Liver (tissue), 8 donors: ENCODE measurements at regions not wholly inside any gene's neighbourhood (a gene's known extent, or its start where the extent isn't known, plus 50 kb on each side); places are given as distances from the start of the nearest gene placed in this dataset.
"Not testable (repeated sequence)": the region's sequence is repeated elsewhere in the genome, so short reads cannot be mapped to it uniquely, and the experiment has no call there.

Experiments used
- DNase-seq: peaks from one replicate; pipeline ENCODE4 v3.0.0-alpha.2; 2017; ENCODE audit warnings: low spot score
- H3K27ac ChIP-seq, 2 donors: one replicate each; pipeline ENCODE4 v1.7.0; 2013; ENCODE audit warnings: inconsistent platforms in 2 of 2, low read length in 2 of 2, control low read depth in 1 of 2, low read depth in 1 of 2, mild to moderate bottlenecking in 1 of 2
- H3K27me3 ChIP-seq, 4 donors: one replicate each; pipeline versions ENCODE4 v1.6.1 to v1.7.0; 2013; ENCODE audit warnings: low read length in 3 of 4, inconsistent platforms in 1 of 4, mild to moderate bottlenecking in 1 of 4, moderate library complexity in 1 of 4; ENCODE audit not compliant: control insufficient read depth in 4 of 4, insufficient read depth in 4 of 4
- H3K36me3 ChIP-seq, 4 donors: one replicate each; pipeline versions ENCODE4 v1.6.1 to v1.7.0; 2013; ENCODE audit warnings: low read length in 3 of 4, mild to moderate bottlenecking in 3 of 4, low read depth in 1 of 4, moderate library complexity in 1 of 4; ENCODE audit not compliant: control insufficient read depth in 4 of 4, insufficient read depth in 3 of 4
- H3K4me1 ChIP-seq, 4 donors: one replicate each; pipeline versions ENCODE4 v1.6.1 to v1.7.0; 2013; ENCODE audit warnings: low read length in 3 of 4, mild to moderate bottlenecking in 3 of 4, moderate library complexity in 1 of 4; ENCODE audit not compliant: control insufficient read depth in 4 of 4, insufficient read depth in 4 of 4
- H3K4me3 ChIP-seq, 3 donors: one replicate each; pipeline versions ENCODE4 v1.6.1 to v1.7.0; 2013; ENCODE audit warnings: low read length in 3 of 3, control low read depth in 1 of 3, low read depth in 1 of 3, mild to moderate bottlenecking in 1 of 3
- H3K9ac ChIP-seq, 2 donors: one replicate each; pipeline ENCODE4 v1.7.0; 2013; ENCODE audit warnings: low read length in 2 of 2, mild to moderate bottlenecking in 2 of 2, moderate library complexity in 2 of 2, control low read depth in 1 of 2, low read depth in 1 of 2
- H3K9me3 ChIP-seq, 4 donors: one replicate each; pipeline versions ENCODE4 v1.6.1 to v1.7.0; 2013; ENCODE audit warnings: low read length in 3 of 4; ENCODE audit not compliant: control insufficient read depth in 4 of 4
- ATF3 ChIP-seq: IDR thresholded peaks from 2 replicates; pipeline ENCODE4 v1.6.1; 2016; ENCODE audit warnings: antibody characterized with exemption
- EGR1 ChIP-seq, 2 donors: IDR thresholded peaks; 2 replicates each; pipeline ENCODE4 v1.6.1; 2016 to 2018; ENCODE audit warnings: antibody characterized with exemption in 2 of 2, low read depth in 2 of 2
- FOXA1 ChIP-seq: IDR thresholded peaks from 2 replicates; pipeline ENCODE4 v1.6.1; 2016; ENCODE audit warnings: antibody characterized with exemption
- FOXA2 ChIP-seq: IDR thresholded peaks from 2 replicates; pipeline ENCODE4 v1.6.1; 2016; ENCODE audit warnings: antibody characterized with exemption
- GABPA ChIP-seq, 2 donors: IDR thresholded peaks in 1 of 2; conservative IDR thresholded peaks in 1 of 2; 2 replicates each; pipeline ENCODE4 v1.6.1; 2016; ENCODE audit warnings: antibody characterized with exemption in 2 of 2, mild to moderate bottlenecking in 1 of 2, moderate library complexity in 1 of 2
- HNF4A ChIP-seq, 2 donors: conservative IDR thresholded peaks; 2 replicates each; pipeline ENCODE4 v1.6.1; 2016; ENCODE audit warnings: antibody characterized with exemption in 2 of 2, mild to moderate bottlenecking in 2 of 2
- HNF4G ChIP-seq: IDR thresholded peaks from 2 replicates; pipeline ENCODE4 v1.6.1; 2016; ENCODE audit warnings: antibody characterized with exemption
- JUND ChIP-seq, 2 donors: IDR thresholded peaks; 2 replicates each; pipeline ENCODE4 v1.6.1; 2016; ENCODE audit warnings: antibody characterized with exemption in 2 of 2
- MAX ChIP-seq: IDR thresholded peaks from 2 replicates; pipeline ENCODE4 v1.6.1; 2016; ENCODE audit warnings: antibody characterized with exemption
- NR2F2 ChIP-seq: IDR thresholded peaks from 2 replicates; pipeline ENCODE4 v1.6.1; 2016; ENCODE audit warnings: antibody characterized with exemption
- RAD21 ChIP-seq, 2 donors: IDR thresholded peaks; 2 replicates each; pipeline ENCODE4 v1.6.1; 2016; ENCODE audit warnings: antibody characterized with exemption in 2 of 2, mild to moderate bottlenecking in 2 of 2
- RXRA ChIP-seq, 2 donors: IDR thresholded peaks; 2 replicates each; pipeline ENCODE4 v1.6.1; 2017 to 2018; ENCODE audit warnings: antibody characterized with exemption in 2 of 2, mild to moderate bottlenecking in 1 of 2
- SP1 ChIP-seq: IDR thresholded peaks from 2 replicates; pipeline ENCODE4 v1.6.1; 2018; ENCODE audit warnings: antibody characterized with exemption, mild to moderate bottlenecking
- TAF1 ChIP-seq: conservative IDR thresholded peaks from 2 replicates; pipeline ENCODE4 v1.6.1; 2016; ENCODE audit warnings: antibody characterized with exemption, mild to moderate bottlenecking
- YY1 ChIP-seq: IDR thresholded peaks from 2 replicates; pipeline ENCODE4 v1.6.1; 2016; ENCODE audit warnings: antibody characterized with exemption, mild to moderate bottlenecking
- WGBS: extraction: QIAGEN DNeasy Blood & Tissue Kit; methylation state at CpG from one replicate; pipeline ENCODE4 v1.1.7; 2013; 5-methylcytosine and 5-hydroxymethylcytosine counted together
- TF ChIP-seq, protein P1 (sequence below): IDR thresholded peaks from 2 replicates; pipeline ENCODE4 v1.6.1; 2016; ENCODE audit warnings: antibody characterized with exemption
- TF ChIP-seq, protein P2 (sequence below): fragments of 150-350 bp; IDR thresholded peaks from 2 replicates; pipeline ENCODE4 v1.5.1; 2017; ENCODE audit warnings: improper control_type of control experiment, low read depth, low read length; ENCODE audit not compliant: missing input control
- TF ChIP-seq, protein P3 (sequence below): IDR thresholded peaks from 2 replicates; pipeline ENCODE4 v1.6.1; 2016; ENCODE audit warnings: antibody characterized with exemption, mild to moderate bottlenecking
- donor health status: healthy.
- donor health status: healthy.
- donor health status: healthy.
- donor health status: healthy.
- donor health status: healthy.

DNA sequence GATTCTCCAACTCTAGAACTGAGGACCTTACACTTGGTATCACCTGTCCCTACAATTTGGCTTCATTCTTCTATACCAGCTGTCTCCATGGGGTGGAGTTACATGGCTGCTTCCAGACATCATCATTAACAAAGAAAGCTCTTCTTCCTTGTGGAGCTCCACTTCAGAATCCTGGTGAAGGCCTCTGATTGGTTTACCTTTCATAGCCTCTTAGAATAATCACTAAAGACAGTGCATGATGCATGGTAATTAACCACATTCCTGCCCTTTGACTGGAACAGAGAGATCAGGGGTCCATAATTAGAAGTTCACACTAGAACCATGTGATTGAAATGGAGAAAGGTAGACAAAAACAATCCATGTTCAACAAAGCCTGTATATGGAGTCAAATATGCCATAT lies 112.6 kb upstream of the ZNF827 start:
- H3K4me1 ChIP-seq, result no peaks in the 10 kb centered on the region
- H3K9ac ChIP-seq, result no peak overlapping the region
- DNase-seq, result no peak
- no peaks in the 10 kb centered on the region for H3K36me3 ChIP-seq
- no peak for TF ChIP-seq FOXA1
- no peak for TF ChIP-seq HNF4G
- no peak for TF ChIP-seq YY1
- TF ChIP-seq, protein P1, sequence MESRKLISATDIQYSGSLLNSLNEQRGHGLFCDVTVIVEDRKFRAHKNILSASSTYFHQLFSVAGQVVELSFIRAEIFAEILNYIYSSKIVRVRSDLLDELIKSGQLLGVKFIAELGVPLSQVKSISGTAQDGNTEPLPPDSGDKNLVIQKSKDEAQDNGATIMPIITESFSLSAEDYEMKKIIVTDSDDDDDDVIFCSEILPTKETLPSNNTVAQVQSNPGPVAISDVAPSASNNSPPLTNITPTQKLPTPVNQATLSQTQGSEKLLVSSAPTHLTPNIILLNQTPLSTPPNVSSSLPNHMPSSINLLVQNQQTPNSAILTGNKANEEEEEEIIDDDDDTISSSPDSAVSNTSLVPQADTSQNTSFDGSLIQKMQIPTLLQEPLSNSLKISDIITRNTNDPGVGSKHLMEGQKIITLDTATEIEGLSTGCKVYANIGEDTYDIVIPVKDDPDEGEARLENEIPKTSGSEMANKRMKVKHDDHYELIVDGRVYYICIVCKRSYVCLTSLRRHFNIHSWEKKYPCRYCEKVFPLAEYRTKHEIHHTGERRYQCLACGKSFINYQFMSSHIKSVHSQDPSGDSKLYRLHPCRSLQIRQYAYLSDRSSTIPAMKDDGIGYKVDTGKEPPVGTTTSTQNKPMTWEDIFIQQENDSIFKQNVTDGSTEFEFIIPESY, result no peak
- no peak for TF ChIP-seq ATF3
- TF ChIP-seq NR2F2, result no peak
- TF ChIP-seq, protein P2, sequence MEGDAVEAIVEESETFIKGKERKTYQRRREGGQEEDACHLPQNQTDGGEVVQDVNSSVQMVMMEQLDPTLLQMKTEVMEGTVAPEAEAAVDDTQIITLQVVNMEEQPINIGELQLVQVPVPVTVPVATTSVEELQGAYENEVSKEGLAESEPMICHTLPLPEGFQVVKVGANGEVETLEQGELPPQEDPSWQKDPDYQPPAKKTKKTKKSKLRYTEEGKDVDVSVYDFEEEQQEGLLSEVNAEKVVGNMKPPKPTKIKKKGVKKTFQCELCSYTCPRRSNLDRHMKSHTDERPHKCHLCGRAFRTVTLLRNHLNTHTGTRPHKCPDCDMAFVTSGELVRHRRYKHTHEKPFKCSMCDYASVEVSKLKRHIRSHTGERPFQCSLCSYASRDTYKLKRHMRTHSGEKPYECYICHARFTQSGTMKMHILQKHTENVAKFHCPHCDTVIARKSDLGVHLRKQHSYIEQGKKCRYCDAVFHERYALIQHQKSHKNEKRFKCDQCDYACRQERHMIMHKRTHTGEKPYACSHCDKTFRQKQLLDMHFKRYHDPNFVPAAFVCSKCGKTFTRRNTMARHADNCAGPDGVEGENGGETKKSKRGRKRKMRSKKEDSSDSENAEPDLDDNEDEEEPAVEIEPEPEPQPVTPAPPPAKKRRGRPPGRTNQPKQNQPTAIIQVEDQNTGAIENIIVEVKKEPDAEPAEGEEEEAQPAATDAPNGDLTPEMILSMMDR, result no peak
- no peak overlapping the region for H3K4me3 ChIP-seq
- no peak overlapping the region for H3K27ac ChIP-seq
- no peaks in the 10 kb centered on the region for H3K27me3 ChIP-seq
- H3K9me3 ChIP-seq, result peaks cover 0 to 2% (median 1%) of the 10 kb centered on the region in 4 donors

DNA sequence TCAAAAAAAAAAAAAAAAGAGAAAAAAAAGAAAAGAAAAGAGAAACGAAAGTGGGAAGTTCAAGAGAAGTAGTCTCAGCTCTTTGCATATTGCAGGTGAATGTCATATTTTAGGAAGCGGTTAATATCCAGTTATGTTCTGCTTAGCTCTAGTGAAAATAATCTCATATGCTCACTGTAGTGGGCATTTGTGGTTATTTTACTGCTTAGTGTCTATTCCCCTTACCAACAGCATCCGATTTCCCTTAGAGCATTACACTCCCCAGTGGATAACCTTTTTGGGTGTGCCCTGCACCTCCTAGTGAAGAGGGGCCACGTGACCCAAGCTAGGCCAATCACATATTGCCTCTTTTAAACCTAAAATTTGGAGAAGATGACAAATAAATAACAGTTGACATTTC lies 111.2 kb upstream of the ZNF827 start:
- Histone ChIP-seq H3K4me1 (no peaks in the 10 kb centered on the region), H3K36me3 (no peaks in the 10 kb centered on the region), H3K27ac (no peak overlapping the region), H3K4me3 (no peak overlapping the region), H3K9me3 (peaks cover 0 to 2% (median 1%) of the 10 kb centered on the region in 4 donors), H3K27me3 (no peaks in the 10 kb centered on the region), H3K9ac (no peak overlapping the region)
- DNase-seq, result no peak
- TF ChIP-seq RXRA (IDR thresholded peaks at IDR 0.05) (no peak), FOXA1 (no peak), HNF4G (no peak), GABPA (IDR thresholded peaks at IDR 0.05 in 1 of 2, conservative IDR thresholded peaks at IDR 0.05 in 1 of 2) (no peak), NR2F2 (no peak), ATF3 (no peak), RAD21 (IDR thresholded peaks at IDR 0.05) (no peak), JUND (IDR thresholded peaks at IDR 0.05) (no peak), SP1 (no peak), EGR1 (IDR thresholded peaks at IDR 0.05; ENCODE audit: low read depth in 2 of 2) (no peak), MAX (no peak), YY1 (no peak), TAF1 (no peak), HNF4A (conservative IDR thresholded peaks at IDR 0.05) (no peak), FOXA2 (no peak)
- TF ChIP-seq, protein P3, sequence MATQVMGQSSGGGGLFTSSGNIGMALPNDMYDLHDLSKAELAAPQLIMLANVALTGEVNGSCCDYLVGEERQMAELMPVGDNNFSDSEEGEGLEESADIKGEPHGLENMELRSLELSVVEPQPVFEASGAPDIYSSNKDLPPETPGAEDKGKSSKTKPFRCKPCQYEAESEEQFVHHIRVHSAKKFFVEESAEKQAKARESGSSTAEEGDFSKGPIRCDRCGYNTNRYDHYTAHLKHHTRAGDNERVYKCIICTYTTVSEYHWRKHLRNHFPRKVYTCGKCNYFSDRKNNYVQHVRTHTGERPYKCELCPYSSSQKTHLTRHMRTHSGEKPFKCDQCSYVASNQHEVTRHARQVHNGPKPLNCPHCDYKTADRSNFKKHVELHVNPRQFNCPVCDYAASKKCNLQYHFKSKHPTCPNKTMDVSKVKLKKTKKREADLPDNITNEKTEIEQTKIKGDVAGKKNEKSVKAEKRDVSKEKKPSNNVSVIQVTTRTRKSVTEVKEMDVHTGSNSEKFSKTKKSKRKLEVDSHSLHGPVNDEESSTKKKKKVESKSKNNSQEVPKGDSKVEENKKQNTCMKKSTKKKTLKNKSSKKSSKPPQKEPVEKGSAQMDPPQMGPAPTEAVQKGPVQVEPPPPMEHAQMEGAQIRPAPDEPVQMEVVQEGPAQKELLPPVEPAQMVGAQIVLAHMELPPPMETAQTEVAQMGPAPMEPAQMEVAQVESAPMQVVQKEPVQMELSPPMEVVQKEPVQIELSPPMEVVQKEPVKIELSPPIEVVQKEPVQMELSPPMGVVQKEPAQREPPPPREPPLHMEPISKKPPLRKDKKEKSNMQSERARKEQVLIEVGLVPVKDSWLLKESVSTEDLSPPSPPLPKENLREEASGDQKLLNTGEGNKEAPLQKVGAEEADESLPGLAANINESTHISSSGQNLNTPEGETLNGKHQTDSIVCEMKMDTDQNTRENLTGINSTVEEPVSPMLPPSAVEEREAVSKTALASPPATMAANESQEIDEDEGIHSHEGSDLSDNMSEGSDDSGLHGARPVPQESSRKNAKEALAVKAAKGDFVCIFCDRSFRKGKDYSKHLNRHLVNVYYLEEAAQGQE, result no peak
- TF ChIP-seq, protein P1, result no peak
- 80% methylated on average over 4 of the region's 4 CpGs for WGBS

- H3K9me3 ChIP-seq, H3K4me1 ChIP-seq, H3K4me3 ChIP-seq, H3K27me3 ChIP-seq, H3K27ac ChIP-seq, DNase-seq, H3K9ac ChIP-seq, H3K36me3 ChIP-seq: not testable (repeated sequence)
- WGBS, result 77% methylated on average over 8 of the region's 8 CpGs
These were observed 109.1 kb upstream of the ZNF827 start for GRCh38 chr4:146047768-146048167.
